Stimulated activated CD8-positive, alpha-beta memory T cell treated with anti-CD3 and anti-CD28 coated beads, Interleukin-12 subunit alpha, Interleukin-12 subunit beta, amount 100 ng/mL, for 24 hours (primary cell): ENCODE measurements at regions not wholly inside any gene's neighbourhood (a gene's known extent, or its start where the extent isn't known, plus 50 kb on each side); places are given as distances from the start of the nearest gene placed in this dataset.
"Not testable (repeated sequence)": the region's sequence is repeated elsewhere in the genome, so short reads cannot be mapped to it uniquely, and the experiment has no call there.

Source experiments
- DNase-seq: peaks from one replicate; pipeline ENCODE4 v3.0.0-alpha.2; 2020; ENCODE audit errors: extremely low read depth

GRCh38 chr3:8420612-8421011 lies 81.0 kb upstream of the LMCD1 start:
- DNase-seq = no peak

- DNase-seq = no peak
Measured at GRCh38 chr3:8421267-8421666, 80.4 kb upstream of the LMCD1 start.

GRCh38 chr3:8421711-8422110 lies 79.9 kb upstream of the LMCD1 start:
- no peak for DNase-seq

- DNase-seq = no peak
Measured at GRCh38 chr3:8423307-8423706, 78.3 kb upstream of the LMCD1 start.

GRCh38 chr3:8424281-8424680 lies 77.3 kb upstream of the LMCD1 start:
- no peak for DNase-seq

GRCh38 chr3:8436661-8437287 lies 64.8 kb upstream of the LMCD1 start:
- no peak for DNase-seq

GRCh38 chr3:8438507-8439079 lies 63.0 kb upstream of the LMCD1 start:
- DNase-seq = no peak

GRCh38 chr3:8440142-8440541 lies 61.5 kb upstream of the LMCD1 start:
- DNase-seq = not testable (repeated sequence)

- DNase-seq = no peak
Measured at GRCh38 chr3:8441969-8442559, 59.6 kb upstream of the LMCD1 start.

- DNase-seq = no peak
Measured at GRCh38 chr3:8442993-8443650, 58.5 kb upstream of the LMCD1 start.

- DNase-seq = no peak
Measured at GRCh38 chr3:8443829-8444791, 57.5 kb upstream of the LMCD1 start.

- DNase-seq = no peak
Measured at GRCh38 chr3:8444883-8445282, 56.7 kb upstream of the LMCD1 start.

- no peak for DNase-seq
Measured at GRCh38 chr3:8445861-8446260, 55.8 kb upstream of the LMCD1 start.

- DNase-seq = no peak
Measured at GRCh38 chr3:8446845-8447244, 54.8 kb upstream of the LMCD1 start.

GRCh38 chr3:8450618-8451017 lies 51.0 kb upstream of the LMCD1 start:
- DNase-seq = no peak

GRCh38 chr3:8451696-8452095 lies 49.9 kb upstream of the LMCD1 start:
- DNase-seq = no peak
